ENCODE measurements at regions not wholly inside any gene's neighbourhood (a gene's known extent, or its start where the extent isn't known, plus 50 kb on each side); places are given as distances from the start of the nearest gene placed in this dataset.
"Not testable (repeated sequence)": the region's sequence is repeated elsewhere in the genome, so short reads cannot be mapped to it uniquely, and the experiment has no call there.

- TF ChIP-seq CTCF (conservative IDR thresholded peaks at IDR 0.05); EZH2 (IDR thresholded peaks at IDR 0.05; ENCODE audit: low read depth): not testable (repeated sequence)
These were observed 232.2 kb downstream of the RPLP1 start for GRCh38 chr15:69684823-69685222.

Data from PC-9 (cell line).